ENCODE measurements at regions not wholly inside any gene's neighbourhood (a gene's known extent, or its start where the extent isn't known, plus 50 kb on each side); places are given as distances from the start of the nearest gene placed in this dataset.

DNA sequence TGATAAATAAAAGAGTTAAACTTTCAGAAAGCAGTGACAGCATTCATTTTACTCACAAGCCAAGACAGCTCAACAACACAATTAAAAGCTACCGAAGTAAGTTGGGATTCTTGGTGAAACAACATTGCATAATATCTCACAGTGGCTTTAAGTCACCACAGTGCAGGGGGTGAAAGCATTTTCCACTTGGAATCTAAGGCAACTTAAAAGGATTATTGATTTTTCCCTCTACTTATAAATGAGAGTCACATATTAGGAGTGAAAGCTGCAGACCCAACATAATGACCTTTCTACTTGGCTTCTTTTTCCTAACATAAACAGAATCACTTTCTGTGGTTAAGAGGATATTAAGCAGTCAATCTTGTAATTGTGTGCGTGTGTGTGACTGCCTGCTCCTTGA is 536.6 kb upstream of the CXADR start:
- no peak for DNase-seq

DNA sequence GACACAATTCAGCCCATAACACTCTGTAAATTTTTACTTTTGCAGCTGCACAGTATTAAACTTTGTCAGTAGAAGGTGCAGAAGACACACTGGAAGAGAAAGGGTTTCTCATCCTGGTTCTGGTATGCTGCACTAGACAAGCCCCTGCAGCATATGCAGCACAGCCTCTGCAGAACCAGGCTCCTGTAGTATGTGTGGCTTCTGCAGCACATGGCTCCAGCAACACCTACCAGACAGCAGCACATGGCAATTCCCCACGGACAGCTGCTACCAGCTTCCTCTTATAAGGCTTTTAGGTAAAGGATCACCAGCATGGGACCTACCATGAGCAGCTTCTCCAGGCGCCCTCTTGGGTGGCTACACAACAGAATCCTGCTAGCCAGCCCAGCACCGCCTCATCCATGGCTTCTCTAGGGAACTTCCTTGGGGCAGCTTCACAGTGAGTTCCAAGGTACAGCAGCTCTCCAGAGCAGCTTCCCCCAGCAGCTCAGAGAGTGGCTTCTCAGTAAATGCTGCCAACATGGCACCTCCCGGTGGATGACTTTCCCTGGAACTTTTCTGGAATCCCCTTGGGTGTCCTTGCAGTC is 534.4 kb upstream of the CXADR start:
- peak in 1 of 58 donors; percentile 7 for DNase-seq

DNA sequence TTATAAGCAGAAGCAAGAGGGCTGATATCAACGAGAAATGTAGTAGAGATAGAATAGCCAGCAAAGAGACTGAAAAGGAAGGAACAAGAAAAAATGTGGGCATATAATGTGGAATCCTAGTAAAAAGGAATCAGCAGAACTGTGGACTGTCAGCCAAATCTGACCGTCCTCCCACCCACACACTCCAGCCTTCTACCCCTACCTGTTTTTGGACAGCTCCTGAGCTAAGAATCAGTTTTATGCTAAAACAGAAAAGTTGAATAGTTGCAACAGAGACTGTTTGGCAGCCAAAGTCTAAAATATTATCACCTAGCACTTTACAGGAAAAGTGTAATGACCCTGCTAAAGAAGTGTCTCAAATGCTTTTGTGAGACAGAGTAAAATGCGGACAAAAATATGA is 533.3 kb upstream of the CXADR start:
- DNase-seq: no peak

DNA sequence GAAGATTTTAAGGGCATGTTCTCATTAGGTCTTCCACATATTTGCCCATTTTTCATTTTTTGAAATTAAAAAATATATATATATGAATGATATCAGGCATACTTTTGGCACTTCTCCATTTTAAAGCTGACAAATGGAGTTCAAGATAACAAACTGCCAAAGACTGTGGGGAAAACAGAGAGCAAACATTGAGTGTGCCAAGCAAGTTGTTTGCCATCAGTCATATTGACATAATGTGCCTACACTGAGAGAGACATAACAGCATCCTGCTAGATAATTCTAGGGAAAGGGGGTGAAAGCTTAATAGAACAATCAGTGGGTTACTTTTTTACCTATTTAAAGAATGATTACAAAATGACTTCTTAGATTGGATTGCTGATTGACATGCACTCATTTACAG is 529.4 kb upstream of the CXADR start:
- DNase-seq: no peak

DNA sequence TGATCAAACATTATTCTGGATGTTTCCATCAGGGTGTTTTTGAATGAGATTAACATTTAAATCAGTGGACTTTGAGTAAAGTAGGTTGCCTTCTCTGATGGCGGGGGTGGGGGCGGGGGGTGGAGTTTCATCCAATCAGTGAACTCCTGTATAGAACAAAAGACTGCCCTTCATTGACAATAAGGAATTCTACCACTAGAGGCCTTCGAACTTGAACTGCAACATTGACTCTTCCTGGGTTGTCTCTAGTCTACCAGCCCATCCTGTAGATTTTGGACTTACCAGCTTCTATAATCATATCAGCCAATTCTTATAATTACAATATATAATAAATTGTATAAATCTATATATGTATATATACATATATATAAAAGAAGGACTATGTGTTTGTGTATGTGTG is 520.4 kb upstream of the CXADR start:
- DNase-seq: no peak

DNA sequence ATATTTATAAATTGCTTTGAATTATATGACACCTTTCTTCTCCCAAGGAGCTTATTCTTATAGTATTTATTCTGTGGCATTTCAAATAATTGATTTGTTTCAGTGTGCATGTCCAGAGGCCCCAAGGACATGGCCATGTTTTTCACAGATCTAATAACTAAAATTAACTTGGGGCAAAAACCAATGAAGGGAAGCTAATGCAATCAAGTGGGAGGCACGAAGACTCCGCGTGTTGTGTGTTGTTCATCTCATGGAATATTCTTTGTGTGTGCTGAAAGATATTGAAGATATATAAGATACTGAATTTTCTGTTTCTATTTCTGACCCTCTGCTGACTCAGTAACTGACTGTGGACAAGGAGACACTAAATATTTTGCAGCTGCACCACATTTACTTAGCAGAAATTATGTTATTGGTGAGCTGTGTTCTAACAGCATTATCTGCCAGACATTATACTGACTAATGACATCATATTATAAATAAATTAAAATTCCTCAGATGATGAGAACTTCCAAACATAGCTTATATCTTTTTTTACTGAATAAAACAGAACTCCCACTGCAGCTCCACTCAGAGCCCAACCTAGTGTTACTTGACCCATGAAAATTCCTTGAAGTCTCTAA is 519.3 kb upstream of the CXADR start:
- no peak for DNase-seq

DNA sequence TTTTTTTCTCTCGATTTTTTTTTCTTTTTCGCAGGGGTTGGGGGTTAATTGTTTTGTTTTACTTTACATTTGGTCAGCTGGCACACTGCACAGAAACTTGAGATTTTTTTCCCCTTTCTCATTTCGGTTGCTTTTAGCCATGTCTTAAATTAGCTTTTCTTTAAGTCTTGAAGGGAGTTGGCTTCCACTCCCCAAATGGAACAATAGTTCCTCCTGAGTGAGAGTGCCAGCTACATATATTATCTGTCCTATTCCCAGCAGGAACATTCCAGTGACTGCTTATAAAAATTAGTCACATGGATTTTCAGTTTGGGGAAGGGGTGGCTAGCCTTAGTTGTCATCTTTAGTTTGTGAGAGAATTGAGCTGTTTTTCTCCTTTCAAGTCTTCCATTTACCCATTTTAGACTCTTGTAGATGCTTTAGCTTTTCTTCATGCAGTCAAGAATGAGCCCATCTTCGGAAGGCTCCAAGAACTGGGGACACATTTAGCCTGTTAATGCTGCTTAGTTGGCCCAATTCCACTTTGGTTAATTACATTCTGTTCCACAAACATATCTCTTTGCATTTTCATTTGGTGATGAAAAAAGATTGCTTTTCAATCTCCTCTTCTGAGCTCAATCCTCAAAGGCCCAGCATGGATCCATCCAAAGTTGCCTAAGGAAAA is 510.1 kb upstream of the CXADR start:
- peak in 1 of 58 donors; percentile 4 for DNase-seq

DNA sequence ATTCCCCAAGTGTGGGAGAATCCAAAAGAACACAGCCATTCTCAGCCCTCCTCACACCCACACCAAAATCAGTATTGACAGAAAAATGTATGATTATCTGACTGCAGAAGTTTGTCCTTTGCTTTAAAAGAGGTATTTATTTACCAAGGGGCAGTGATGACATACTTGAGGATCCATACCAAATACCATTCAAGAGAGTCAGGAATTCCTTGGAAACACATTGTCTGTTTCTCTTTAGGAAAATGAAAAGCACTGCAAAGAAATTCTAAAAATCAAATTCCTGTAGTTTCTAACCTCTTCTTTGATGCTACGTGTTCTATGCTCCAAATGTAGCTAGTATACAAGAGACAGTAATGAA is 509.6 kb upstream of the CXADR start:
- no peak for DNase-seq

DNA sequence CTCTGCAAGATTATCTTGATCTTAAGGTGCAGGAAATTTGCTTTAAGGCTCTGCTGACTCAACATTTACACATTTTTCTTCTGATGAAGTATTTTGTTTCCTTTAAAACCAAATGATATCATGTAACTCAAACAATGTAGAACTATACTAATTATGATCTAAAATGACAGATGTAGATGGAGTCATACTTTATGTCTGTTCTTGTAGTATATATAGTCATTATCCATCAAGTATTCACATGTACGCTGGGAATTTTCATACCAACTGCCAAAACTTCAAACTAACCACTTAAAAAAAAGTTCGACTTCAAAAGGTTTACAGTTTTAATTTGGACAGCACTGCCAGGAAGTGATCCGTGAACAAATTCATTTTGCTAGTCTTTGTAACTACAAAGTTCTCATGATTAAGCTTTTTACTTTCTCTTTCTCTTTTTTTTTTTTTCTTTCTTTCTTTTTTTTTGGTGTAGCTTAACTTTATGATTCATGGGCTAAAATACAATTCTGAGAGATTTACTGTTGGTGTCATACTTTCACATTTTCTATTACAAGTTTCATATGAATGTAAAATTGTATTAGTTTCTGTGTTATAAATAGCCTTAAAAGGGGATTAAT is 509.0 kb upstream of the CXADR start:
- DNase-seq: no peak

DNA sequence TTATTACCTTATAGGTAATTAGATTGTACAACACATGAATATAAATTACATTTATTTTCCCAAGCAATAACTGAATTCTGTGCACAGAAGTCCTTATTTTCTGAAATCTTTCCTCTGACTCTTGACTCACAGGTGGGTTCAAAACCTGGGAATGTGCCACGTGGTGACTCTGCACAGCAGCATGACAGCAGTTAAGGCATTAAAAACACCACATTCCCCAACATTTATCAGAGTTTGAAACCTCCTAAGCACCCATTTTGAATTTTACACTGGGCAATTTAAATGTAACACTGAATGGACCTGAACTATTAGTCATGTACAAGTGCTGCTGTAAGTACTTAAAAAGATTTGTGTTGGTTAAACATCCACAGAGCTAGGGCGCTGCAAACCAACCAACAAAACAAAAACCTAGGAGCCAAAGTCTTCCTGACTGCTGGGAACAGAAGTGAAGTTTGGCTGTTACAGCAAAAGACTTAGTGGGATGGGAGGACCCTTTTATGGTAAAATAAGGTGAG is 480.6 kb upstream of the CXADR start:
- no peak for DNase-seq

DNA sequence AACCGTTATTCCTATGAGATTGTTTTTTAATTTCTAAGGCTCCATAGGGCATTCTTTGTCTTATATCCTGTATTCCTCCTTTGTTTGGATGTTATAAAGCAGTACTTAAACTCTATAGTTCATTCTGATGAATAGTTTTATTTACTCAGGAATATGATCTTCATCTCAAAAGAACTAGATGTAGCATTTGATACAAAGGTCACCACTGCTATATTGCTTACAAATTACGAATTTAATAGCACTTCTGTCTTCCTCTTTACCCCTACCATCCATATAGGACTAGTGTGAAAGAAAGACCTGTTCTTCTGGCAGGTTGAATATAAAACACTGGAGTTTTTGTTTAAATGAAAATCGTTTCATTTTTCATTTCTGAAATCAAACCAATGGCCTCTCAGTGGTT is 468.1 kb upstream of the CXADR start:
- no peak for DNase-seq

DNA sequence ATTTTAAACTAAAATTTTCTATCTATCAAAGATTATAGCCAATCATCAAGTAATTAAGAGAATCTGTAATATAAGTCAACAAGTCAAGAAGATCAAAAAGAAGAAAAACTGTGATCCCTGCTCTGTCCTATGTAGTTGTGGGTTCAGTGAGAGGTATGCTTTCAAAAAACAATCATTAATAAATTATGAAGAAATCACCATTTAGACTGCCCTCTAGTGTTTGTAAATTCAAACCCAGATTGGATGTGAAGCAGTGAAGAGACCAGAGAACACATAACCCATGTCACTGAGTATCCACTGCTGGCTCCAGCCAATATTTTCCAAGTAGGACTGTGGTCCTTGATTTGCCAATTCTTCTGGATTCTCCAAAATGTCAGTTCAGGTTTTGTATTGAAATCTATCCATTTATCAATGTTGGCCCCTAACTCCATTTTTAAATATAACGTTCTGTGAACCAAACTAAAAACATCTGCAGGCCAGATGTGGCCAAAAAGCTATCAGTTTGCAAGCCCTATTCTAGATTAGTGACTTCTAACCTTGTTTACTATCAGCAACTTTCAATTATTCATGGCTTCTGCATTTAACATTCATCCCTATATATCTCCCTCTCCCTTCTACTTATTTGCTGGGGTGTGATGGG is 467.5 kb upstream of the CXADR start:
- DNase-seq: no peak

DNA sequence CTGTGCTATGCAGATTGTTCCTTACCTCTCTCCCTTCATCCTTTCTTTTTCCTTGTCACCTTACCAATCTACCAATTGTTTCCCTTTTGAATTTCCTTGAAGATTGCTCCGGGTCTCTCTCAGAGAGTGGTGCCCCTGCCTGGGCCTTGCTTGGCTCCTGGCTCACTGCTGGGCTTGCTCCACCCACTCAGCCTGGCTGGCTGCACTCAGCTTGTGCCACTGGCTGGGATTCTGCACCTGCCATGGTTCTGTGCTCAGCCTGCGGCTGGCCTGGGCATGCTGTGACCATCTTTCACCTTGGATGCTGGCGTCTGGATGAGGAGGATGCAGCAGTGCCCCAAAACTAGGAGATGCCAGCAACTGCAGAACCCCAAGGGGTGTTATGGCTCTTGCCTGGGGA is 463.9 kb upstream of the CXADR start:
- DNase-seq: no peak

DNA sequence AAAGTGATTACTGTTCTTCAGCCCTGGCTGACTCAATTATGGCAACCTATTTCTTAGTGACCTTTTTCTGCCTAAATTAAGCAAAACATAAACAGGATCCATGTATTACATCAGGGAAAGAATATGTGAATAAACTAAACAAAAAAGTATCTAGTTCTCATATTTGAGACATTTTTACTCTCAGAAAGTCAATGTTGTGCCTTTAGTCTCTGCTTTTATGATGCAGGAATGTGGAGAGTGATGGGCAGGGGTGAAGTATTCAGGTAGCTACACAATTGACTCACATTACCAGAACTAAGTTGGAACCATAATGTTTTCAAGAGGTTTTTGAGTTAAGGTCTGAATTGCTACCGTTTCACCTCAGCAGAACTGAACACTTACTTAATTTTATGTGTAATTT is 462.7 kb upstream of the CXADR start:
- DNase-seq: no peak

DNA sequence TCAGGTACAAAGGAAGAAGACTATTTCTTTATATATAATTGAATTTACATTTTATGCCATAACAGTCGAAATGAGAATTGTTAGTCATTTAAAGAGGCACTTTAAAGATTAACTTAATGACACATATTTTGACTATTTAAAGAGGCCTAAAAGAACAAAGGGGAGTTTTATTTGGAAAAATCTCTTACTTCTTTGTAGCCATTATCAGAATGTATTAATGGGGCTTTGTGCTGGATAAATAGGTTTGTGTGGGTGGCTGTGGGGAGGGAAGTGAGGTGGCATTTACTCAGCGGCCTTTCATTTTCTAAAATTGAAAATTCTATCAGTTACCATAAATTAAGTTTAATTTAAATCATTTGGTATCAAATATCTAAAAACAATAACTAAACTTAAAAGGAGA is 462.2 kb upstream of the CXADR start:
- no peak for DNase-seq

DNA sequence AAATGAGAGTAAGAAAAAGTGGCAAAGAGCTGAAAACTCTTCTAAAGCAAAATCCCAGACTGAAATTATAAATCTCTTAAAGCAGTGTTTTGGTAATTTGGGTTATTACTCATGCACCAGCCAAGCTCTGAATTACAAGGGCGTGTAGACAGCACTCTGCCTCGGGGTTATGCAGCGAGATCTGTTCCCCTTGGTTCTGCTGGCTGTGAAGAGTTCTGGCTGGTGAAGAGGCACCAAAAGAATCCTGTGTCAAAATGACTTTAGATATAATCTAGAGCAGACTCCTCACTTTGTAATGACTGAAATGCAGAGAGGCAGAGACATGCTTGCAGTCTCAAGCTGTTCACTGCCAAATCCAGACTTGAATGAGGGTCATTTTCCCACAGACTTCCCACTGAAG is 461.8 kb upstream of the CXADR start:
- no peak for DNase-seq

DNA sequence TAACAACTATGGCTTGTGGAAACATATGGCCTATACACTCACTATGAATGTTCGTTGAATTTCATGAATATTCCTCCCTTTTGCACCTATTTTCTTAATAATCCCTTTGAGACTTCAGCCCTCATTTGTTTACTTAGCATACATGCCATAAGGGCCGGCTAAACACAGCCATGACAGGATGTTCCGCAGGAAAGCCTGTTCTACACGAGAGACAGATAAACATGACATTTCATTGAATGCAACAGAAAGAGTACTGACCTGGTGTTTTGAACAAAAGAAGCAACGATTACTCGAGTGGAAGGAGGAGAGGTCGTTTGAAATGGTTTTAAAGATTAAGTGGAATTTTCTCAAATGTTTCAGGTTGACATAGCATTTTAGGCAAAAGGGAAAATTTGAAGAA is 459.5 kb upstream of the CXADR start:
- DNase-seq: no peak

DNA sequence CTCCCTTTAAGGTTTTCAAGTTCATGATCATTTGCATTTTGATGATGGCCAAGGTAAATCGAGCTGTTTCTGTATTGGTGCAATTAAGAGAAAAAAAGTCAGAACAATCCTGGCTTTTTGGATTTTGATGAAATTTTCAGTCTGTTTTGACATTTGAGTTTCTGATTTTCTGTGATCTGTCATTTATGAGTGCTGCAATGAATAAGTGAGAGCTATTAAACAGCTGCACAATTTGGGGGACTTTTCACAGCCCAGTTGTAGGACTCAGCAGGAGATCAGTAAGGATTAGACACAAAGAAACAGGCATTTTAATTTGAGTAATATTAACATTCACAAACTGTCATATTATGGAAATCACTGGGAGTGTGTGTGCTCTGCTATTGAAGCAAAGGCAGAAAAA is 452.9 kb upstream of the CXADR start:
- no peak for DNase-seq

DNA sequence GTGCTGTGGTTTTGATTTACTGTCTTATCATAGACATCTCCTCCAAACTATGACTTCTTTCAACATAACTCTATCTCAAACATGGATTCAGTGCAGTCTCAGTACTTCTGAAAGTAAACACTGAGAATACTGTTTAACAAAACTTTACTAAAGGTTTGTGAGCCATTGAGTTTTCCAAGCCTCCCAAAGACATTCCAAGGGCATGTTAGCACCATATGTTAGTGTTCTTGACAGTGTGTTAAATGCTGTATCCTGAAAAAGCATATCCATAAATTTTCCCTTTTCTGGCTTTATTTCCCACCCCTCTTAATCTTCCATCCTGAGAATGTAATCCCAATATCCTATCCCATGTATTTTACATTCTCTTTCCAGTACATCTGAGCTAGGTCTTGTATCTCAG is 446.8 kb upstream of the CXADR start:
- DNase-seq: no peak

DNA sequence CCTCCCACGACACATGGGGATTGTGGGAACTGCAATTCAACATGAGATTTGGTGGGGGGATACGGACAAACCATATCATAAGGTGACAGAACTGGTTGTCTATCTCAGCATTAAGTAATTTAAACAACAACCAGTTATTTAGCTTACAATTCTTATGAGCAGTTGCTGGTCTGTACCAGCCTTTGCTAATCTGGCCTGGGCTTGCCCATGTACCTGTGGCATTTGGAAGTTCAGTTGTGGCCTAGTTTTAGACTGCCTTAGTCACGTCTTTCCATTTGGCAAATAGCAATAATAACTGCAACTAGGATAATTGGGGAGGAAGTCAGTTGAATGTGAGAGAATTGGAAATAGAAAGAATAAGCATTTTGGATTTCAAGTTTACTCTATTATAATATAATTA is 441.8 kb upstream of the CXADR start:
- DNase-seq: no peak

DNA sequence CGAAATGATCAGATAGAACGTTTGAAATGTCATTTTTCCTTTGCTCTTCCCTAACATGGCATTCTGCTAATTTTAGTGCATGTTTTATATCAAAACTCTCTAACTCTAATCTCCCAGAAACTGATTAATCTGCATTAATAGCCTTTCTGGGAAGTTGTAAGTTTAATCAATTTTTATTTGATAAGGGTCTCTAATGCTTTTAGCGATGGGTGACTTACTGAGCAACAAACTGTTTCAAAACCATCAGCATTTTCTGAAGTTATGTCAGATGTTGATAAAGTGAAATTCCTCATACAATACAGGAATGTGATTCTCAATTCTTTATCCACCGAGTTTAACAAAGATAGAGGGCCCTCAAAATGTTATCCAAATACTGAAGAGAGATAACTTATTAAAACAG is 431.6 kb upstream of the CXADR start:
- DNase-seq: no peak

DNA sequence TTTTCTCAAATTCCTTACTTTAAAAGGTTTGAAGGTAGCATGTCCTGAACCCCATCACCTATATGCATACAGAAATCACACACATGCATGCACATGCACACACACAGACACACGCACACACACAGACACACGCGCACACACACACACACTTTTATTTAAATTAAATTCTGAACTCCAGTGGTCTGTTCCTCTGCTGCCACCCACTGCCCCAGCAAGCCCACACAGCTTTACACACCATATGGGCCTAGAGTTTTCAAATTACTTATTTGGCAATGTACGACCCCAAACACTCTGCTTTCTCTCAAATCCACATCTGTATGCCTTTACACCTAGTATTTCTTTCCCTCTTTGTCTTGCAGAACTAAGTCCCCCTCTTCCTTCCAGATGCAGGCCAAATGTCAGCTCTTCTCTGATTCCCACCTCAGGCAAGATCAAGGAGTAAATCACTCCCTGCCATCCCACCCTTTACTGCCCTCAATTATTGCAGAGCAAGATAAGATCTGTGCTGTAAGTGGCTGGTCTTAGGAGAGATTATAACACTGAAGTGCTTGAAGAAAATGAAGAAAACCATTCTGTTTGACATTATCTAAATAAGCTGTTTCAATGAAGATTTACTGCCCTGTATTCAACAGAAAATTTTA is 429.9 kb upstream of the CXADR start:
- DNase-seq: no peak
